Adrenal gland (tissue), 5 donors: ENCODE measurements at regions not wholly inside any gene's neighbourhood (a gene's known extent, or its start where the extent isn't known, plus 50 kb on each side); places are given as distances from the start of the nearest gene placed in this dataset.

Experiments used
- POLR2A ChIP-seq, 2 donors: fragments of 450-650 bp; IDR thresholded peaks; one replicate each; pipeline ENCODE4 v1.6.1; 2017; ENCODE audit warnings: antibody characterized with exemption in 2 of 2, mild to moderate bottlenecking in 2 of 2, moderate library complexity in 1 of 2
- TF ChIP-seq, protein P1 (sequence below), 6 experiments: fragments of 450-650 bp in 4 of 6; fragments of 200-600 bp in 2 of 6; sonication (generic) in 1 of 6; IDR thresholded peaks; 1 replicate in 5 of 6; 2 replicates in 1 of 6; pipeline versions ENCODE4 v1.5.1 to v1.8.0; 2016 to 2021; ENCODE audit warnings: antibody characterized with exemption in 6 of 6, mild to moderate bottlenecking in 2 of 6, moderate library complexity in 1 of 6
- donor health status: DM: no; HTN: no; CAD: no.

GRCh38 chr2:105515581-105516415 lies 116.9 kb upstream of the FHL2 start:
- TF ChIP-seq, protein P1, sequence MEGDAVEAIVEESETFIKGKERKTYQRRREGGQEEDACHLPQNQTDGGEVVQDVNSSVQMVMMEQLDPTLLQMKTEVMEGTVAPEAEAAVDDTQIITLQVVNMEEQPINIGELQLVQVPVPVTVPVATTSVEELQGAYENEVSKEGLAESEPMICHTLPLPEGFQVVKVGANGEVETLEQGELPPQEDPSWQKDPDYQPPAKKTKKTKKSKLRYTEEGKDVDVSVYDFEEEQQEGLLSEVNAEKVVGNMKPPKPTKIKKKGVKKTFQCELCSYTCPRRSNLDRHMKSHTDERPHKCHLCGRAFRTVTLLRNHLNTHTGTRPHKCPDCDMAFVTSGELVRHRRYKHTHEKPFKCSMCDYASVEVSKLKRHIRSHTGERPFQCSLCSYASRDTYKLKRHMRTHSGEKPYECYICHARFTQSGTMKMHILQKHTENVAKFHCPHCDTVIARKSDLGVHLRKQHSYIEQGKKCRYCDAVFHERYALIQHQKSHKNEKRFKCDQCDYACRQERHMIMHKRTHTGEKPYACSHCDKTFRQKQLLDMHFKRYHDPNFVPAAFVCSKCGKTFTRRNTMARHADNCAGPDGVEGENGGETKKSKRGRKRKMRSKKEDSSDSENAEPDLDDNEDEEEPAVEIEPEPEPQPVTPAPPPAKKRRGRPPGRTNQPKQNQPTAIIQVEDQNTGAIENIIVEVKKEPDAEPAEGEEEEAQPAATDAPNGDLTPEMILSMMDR (IDR thresholded peaks at IDR 0.05), result no peak
- TF ChIP-seq POLR2A (IDR thresholded peaks at IDR 0.05), result no peak
